ENCODE measurements at regions not wholly inside any gene's neighbourhood (a gene's known extent, or its start where the extent isn't known, plus 50 kb on each side); places are given as distances from the start of the nearest gene placed in this dataset.

DNA sequence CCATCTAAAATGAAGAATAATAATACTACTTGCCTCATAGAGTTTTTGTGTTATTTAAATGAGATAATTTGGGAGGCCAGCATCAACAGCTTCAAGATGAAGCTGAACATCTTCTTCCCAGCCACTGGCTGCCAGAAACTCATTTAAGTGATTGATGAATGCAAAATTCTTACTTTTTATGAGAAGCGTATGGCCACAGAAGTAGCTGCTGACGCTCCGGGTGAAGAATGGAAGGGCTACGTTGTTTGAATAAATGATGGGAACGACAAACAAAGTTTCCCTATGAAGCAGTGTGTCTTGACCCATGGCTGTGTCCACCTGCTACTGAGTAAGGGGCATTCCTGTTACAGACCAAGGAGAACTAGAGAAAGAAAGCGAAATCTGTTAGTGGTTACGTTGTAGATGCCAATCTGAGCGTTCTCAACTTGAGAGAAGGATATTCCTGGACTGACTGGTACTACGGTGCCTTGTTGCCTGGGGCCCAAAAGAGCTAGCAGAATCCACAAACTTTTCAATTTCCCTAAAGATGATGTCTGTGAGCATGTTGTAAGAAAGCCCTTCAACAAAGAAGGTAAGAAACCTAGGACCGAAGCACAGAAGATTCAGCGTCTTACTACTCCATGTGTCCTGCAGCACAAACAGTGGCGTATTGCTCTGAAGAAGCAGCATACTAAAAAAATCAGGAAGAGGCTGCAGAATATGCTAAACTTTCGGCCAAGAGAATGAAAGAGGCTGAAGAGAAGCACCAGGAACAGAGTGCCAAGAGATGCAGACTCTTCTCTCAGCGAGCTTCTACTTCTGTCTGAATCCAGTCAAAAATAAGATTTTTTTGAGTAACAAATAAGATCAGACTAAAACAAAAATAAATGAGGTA lies 100.0 kb upstream of the LRIG3 start:
- TF ChIP-seq TAF1 (IDR thresholded peaks at IDR 0.05; ENCODE audit: low read depth) = no peak
- TF ChIP-seq, protein P1, sequence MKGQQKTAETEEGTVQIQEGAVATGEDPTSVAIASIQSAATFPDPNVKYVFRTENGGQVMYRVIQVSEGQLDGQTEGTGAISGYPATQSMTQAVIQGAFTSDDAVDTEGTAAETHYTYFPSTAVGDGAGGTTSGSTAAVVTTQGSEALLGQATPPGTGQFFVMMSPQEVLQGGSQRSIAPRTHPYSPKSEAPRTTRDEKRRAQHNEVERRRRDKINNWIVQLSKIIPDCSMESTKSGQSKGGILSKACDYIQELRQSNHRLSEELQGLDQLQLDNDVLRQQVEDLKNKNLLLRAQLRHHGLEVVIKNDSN (IDR thresholded peaks at IDR 0.05) = no peak
- no peak for TF ChIP-seq EP300 (IDR thresholded peaks at IDR 0.05; ENCODE audit: borderline replicate concordance)
- TF ChIP-seq RAD21 (IDR thresholded peaks at IDR 0.05; ENCODE audit: low read depth) = no peak
- TF ChIP-seq, protein P2, sequence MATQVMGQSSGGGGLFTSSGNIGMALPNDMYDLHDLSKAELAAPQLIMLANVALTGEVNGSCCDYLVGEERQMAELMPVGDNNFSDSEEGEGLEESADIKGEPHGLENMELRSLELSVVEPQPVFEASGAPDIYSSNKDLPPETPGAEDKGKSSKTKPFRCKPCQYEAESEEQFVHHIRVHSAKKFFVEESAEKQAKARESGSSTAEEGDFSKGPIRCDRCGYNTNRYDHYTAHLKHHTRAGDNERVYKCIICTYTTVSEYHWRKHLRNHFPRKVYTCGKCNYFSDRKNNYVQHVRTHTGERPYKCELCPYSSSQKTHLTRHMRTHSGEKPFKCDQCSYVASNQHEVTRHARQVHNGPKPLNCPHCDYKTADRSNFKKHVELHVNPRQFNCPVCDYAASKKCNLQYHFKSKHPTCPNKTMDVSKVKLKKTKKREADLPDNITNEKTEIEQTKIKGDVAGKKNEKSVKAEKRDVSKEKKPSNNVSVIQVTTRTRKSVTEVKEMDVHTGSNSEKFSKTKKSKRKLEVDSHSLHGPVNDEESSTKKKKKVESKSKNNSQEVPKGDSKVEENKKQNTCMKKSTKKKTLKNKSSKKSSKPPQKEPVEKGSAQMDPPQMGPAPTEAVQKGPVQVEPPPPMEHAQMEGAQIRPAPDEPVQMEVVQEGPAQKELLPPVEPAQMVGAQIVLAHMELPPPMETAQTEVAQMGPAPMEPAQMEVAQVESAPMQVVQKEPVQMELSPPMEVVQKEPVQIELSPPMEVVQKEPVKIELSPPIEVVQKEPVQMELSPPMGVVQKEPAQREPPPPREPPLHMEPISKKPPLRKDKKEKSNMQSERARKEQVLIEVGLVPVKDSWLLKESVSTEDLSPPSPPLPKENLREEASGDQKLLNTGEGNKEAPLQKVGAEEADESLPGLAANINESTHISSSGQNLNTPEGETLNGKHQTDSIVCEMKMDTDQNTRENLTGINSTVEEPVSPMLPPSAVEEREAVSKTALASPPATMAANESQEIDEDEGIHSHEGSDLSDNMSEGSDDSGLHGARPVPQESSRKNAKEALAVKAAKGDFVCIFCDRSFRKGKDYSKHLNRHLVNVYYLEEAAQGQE (IDR thresholded peaks at IDR 0.05; ENCODE audit: low read depth) = no peak
- TF ChIP-seq YY1 (IDR thresholded peaks at IDR 0.05; ENCODE audit: low read depth) = no peak
- TF ChIP-seq FOXM1 (IDR thresholded peaks at IDR 0.05; ENCODE audit: borderline replicate concordance, low read depth) = no peak
- TF ChIP-seq, protein P3, sequence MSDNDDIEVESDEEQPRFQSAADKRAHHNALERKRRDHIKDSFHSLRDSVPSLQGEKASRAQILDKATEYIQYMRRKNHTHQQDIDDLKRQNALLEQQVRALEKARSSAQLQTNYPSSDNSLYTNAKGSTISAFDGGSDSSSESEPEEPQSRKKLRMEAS (IDR thresholded peaks at IDR 0.05) = no peak
- no peak for TF ChIP-seq ZBTB7A (IDR thresholded peaks at IDR 0.05; ENCODE audit: low read depth)
- no peak for TF ChIP-seq EGR1 (IDR thresholded peaks at IDR 0.05)
- TF ChIP-seq CEBPB (IDR thresholded peaks at IDR 0.05) = no peak
- TF ChIP-seq TCF12 (IDR thresholded peaks at IDR 0.05; ENCODE audit: low read depth) = no peak
